ENCODE measurements at regions not wholly inside any gene's neighbourhood (a gene's known extent, or its start where the extent isn't known, plus 50 kb on each side); places are given as distances from the start of the nearest gene placed in this dataset.

DNA sequence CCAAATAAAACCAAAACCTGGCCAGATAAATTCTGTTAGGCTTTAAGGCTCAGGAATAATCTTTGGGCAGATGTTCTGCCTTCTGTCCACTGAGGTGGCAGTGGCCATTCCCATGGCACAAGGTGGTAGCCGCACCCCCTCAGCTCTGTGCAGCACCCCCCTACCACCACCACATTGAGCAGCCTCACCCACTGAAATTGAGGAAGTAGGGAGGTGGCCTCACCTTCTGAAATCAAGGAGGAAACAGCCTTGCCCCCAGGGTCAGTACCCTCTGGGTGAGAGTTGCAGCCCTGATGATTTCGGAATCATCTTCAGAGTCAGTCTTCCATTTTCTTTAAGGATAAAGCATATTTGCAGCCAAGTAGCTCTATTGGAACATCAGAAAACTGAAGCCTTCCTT, 204.8 kb upstream of the PIK3R1 start:
- no peak overlapping the region for H3K4me3 ChIP-seq (ENCODE audit: insufficient read depth, low read depth, low read length)
- DNase-seq: no peak
- H3K27me3 ChIP-seq (ENCODE audit: control insufficient read depth, insufficient read depth, low read length): no peaks in the 10 kb centered on the region
- no peaks in the 10 kb centered on the region for H3K36me3 ChIP-seq (replicated peaks; ENCODE audit: control insufficient read depth, insufficient read depth, low read length)

GRCh38 chr5:68007451-68007850, 208.1 kb upstream of the PIK3R1 start:
- no peaks in the 10 kb centered on the region for H3K36me3 ChIP-seq (replicated peaks; ENCODE audit: control insufficient read depth, insufficient read depth, low read length)
- DNase-seq: no peak
- no peaks in the 10 kb centered on the region for H3K27me3 ChIP-seq (ENCODE audit: control insufficient read depth, insufficient read depth, low read length)
- no peak overlapping the region for H3K4me3 ChIP-seq (ENCODE audit: insufficient read depth, low read depth, low read length)

DNA sequence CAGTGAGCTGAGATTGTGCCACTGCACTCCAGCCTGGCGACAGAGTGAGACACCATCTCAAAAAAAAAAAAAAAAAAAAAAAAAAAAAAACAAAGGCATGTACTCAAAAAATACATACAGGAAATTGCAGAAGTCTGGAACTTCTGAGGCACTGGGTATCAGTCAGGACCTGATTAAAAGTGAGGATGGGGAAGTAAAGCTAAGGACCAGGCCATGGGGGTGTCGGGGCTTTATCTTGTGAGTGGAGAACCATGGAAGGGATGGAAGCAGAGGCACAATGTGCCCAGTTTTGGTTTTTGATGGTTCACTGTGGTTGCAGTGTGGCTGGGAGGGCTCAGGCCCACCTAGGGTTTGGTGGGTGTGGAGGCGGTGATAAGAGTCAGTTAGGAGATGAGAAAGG, 212.7 kb upstream of the PIK3R1 start:
- Histone ChIP-seq H3K36me3 (replicated peaks; ENCODE audit: control insufficient read depth, insufficient read depth, low read length) (no peaks in the 10 kb centered on the region), H3K4me3 (ENCODE audit: insufficient read depth, low read depth, low read length) (no peak overlapping the region), H3K27me3 (ENCODE audit: control insufficient read depth, insufficient read depth, low read length) (no peaks in the 10 kb centered on the region)
- DNase-seq: no peak

- Histone ChIP-seq H3K36me3 (replicated peaks; ENCODE audit: control insufficient read depth, insufficient read depth, low read length) (no peaks in the 10 kb centered on the region), H3K4me3 (ENCODE audit: insufficient read depth, low read depth, low read length) (no peak overlapping the region), H3K27me3 (ENCODE audit: control insufficient read depth, insufficient read depth, low read length) (no peaks in the 10 kb centered on the region)
- DNase-seq: no peak
Observed at GRCh38 chr5:68000805-68001204, 214.8 kb upstream of the PIK3R1 start.

DNA sequence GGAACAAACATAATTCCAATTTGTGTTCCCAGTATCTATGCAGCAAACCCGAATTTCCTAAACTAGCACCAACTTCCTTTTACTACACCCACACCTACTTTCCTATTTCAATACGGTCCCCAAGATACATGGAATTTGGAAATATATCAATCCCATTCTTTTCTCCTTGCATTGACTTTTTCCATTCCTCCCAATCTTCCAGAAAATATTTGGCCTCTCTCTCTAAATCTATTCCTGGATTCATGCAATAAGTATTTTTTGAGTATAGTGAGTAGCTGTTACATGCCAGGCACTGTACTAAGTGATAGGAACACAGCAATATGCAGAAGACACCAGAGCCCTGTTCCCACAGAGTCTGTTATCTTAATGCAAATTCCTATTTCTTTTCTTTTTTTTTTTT, 216.2 kb upstream of the PIK3R1 start:
- H3K4me3 ChIP-seq (ENCODE audit: insufficient read depth, low read depth, low read length): no peak overlapping the region
- no peaks in the 10 kb centered on the region for H3K27me3 ChIP-seq (ENCODE audit: control insufficient read depth, insufficient read depth, low read length)
- no peaks in the 10 kb centered on the region for H3K36me3 ChIP-seq (replicated peaks; ENCODE audit: control insufficient read depth, insufficient read depth, low read length)
- no peak for DNase-seq

- no peak for DNase-seq
- Histone ChIP-seq H3K36me3 (replicated peaks; ENCODE audit: control insufficient read depth, insufficient read depth, low read length) (no peaks in the 10 kb centered on the region), H3K27me3 (ENCODE audit: control insufficient read depth, insufficient read depth, low read length) (no peaks in the 10 kb centered on the region), H3K4me3 (ENCODE audit: insufficient read depth, low read depth, low read length) (no peak overlapping the region)
Observed at GRCh38 chr5:67998709-67999261, 216.8 kb upstream of the PIK3R1 start.

DNA sequence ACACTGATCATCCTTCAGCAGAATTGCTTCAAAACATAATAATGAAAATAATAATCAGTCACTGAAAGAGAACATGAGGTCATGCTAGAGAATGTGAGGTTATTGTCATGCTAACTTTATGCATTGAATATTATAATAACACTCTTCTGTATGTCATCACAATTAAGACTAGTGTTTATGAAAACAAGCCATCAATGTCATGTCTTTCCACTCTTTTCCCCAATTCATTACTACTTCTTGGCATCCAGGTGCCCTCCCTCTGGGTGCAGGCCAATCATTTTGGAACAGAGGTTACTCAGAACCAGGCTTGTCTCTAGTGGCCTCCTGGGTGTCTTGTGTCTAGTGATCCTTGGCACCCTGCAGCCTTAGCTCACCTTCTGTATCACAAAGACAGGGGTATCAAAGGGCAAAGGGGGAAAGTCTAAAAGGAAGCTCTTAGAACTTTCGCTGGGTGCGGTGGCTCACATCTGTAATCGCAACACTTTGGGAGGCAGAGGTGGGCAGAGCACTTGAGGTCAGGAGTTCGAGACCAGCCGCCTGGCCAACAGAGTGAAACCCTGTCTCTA, 217.6 kb upstream of the PIK3R1 start:
- Histone ChIP-seq H3K36me3 (replicated peaks; ENCODE audit: control insufficient read depth, insufficient read depth, low read length) (no peaks in the 10 kb centered on the region), H3K27me3 (ENCODE audit: control insufficient read depth, insufficient read depth, low read length) (no peaks in the 10 kb centered on the region), H3K4me3 (ENCODE audit: insufficient read depth, low read depth, low read length) (no peak overlapping the region)
- DNase-seq: no peak

DNA sequence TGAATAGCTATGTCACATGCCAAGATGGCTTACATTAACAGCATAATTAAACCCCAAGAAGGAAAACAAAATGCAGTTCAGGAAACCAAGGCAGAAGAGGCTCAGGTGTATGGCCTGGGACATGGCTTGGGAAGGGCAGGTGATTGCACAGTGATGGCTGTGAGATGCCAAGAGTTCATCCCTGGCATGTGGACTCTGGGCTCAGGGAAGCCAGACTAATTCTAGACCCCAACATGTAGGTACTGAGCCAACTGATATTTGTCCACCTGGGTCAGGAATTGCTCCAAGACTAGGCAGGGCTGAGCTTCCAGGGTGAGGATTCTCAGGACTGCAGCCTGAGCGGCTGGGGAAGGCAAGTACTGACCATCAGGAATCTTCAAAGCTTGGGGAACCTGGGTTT, 218.4 kb upstream of the PIK3R1 start:
- H3K27me3 ChIP-seq (ENCODE audit: control insufficient read depth, insufficient read depth, low read length): no peaks in the 10 kb centered on the region
- no peak overlapping the region for H3K4me3 ChIP-seq (ENCODE audit: insufficient read depth, low read depth, low read length)
- no peaks in the 10 kb centered on the region for H3K36me3 ChIP-seq (replicated peaks; ENCODE audit: control insufficient read depth, insufficient read depth, low read length)
- no peak for DNase-seq

GRCh38 chr5:67996596-67996995, 219.0 kb upstream of the PIK3R1 start:
- no peak overlapping the region for H3K4me3 ChIP-seq (ENCODE audit: insufficient read depth, low read depth, low read length)
- no peaks in the 10 kb centered on the region for H3K27me3 ChIP-seq (ENCODE audit: control insufficient read depth, insufficient read depth, low read length)
- H3K36me3 ChIP-seq (replicated peaks; ENCODE audit: control insufficient read depth, insufficient read depth, low read length): no peaks in the 10 kb centered on the region
- no peak for DNase-seq

GRCh38 chr5:67992923-67993322, 222.6 kb upstream of the PIK3R1 start:
- DNase-seq: no peak
- no peaks in the 10 kb centered on the region for H3K27me3 ChIP-seq (ENCODE audit: control insufficient read depth, insufficient read depth, low read length)

GRCh38 chr5:67989456-67989855, 226.1 kb upstream of the PIK3R1 start:
- no peaks in the 10 kb centered on the region for H3K36me3 ChIP-seq (replicated peaks; ENCODE audit: control insufficient read depth, insufficient read depth, low read length)
- no peak overlapping the region for H3K4me3 ChIP-seq (ENCODE audit: insufficient read depth, low read depth, low read length)
- peak; percentile 21 for DNase-seq
- H3K27me3 ChIP-seq (ENCODE audit: control insufficient read depth, insufficient read depth, low read length): no peaks in the 10 kb centered on the region

More at GRCh38 chr5:67992923-67993322, 222.6 kb upstream of the PIK3R1 start:
- no peak overlapping the region for H3K4me3 ChIP-seq (ENCODE audit: insufficient read depth, low read depth, low read length)
- no peaks in the 10 kb centered on the region for H3K36me3 ChIP-seq (replicated peaks; ENCODE audit: control insufficient read depth, insufficient read depth, low read length)

GRCh38 chr5:67986761-67987160, 228.8 kb upstream of the PIK3R1 start:
- H3K27me3 ChIP-seq (ENCODE audit: control insufficient read depth, insufficient read depth, low read length): no peaks in the 10 kb centered on the region
- H3K36me3 ChIP-seq (replicated peaks; ENCODE audit: control insufficient read depth, insufficient read depth, low read length): no peaks in the 10 kb centered on the region
- no peak overlapping the region for H3K4me3 ChIP-seq (ENCODE audit: insufficient read depth, low read depth, low read length)
- no peak for DNase-seq

DNA sequence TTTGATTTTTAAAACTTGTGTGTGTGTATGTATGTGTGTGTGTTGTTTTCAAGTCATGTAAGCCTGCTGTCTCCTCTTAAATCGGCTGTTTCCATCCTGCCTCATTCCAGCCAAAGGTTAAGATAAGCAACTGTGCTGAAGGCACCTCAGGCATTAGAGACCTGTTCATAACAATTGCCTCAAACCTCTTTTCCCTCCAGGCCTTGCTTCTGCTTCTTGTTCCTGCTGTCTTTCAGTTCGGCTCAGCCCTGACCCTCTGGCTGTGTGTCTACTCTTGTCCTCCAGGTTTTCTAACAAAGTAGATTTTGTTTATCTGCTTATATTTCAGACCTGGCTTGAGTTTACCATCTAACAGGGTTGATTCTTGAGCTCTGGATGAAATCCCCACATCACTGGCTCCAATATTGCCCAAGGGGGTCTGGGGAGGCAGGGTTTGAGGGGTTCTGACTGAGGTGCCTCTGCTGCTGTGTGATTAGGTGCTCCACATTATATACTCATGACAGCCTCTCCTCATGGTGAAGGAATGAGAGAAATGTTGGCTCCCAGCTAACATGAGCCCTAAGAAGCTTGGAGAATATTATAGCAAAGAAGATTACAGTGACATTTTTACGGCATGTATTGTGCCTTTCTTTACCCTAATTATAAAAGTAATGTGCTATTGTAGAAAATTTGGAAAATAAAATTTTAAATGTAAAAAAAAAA, 229.7 kb upstream of the PIK3R1 start:
- H3K36me3 ChIP-seq (replicated peaks; ENCODE audit: control insufficient read depth, insufficient read depth, low read length): no peaks in the 10 kb centered on the region
- no peak for DNase-seq
- H3K4me3 ChIP-seq (ENCODE audit: insufficient read depth, low read depth, low read length): no peak overlapping the region
- no peaks in the 10 kb centered on the region for H3K27me3 ChIP-seq (ENCODE audit: control insufficient read depth, insufficient read depth, low read length)

DNA sequence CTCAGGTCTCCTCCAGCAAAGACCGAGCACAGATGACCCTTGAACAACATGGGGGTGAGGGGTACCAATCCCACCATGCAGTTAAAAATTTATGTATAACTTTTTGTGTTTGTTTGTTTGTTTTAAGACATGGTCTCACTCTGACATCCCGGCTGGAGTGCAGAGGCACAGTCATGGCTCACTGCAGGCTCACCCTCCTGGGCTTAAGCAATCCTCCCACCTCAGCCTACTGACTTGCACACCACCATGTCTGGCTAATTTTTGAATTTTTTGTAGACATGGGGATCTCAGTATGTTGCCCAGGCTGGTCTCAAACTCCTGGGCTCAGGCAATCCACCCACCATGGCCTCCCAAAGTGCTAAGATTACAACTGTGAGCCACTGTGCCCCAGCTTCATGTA, 231.0 kb upstream of the PIK3R1 start:
- no peaks in the 10 kb centered on the region for H3K36me3 ChIP-seq (replicated peaks; ENCODE audit: control insufficient read depth, insufficient read depth, low read length)
- H3K27me3 ChIP-seq (ENCODE audit: control insufficient read depth, insufficient read depth, low read length): no peaks in the 10 kb centered on the region
- H3K4me3 ChIP-seq (ENCODE audit: insufficient read depth, low read depth, low read length): no peak overlapping the region
- DNase-seq: no peak

DNA sequence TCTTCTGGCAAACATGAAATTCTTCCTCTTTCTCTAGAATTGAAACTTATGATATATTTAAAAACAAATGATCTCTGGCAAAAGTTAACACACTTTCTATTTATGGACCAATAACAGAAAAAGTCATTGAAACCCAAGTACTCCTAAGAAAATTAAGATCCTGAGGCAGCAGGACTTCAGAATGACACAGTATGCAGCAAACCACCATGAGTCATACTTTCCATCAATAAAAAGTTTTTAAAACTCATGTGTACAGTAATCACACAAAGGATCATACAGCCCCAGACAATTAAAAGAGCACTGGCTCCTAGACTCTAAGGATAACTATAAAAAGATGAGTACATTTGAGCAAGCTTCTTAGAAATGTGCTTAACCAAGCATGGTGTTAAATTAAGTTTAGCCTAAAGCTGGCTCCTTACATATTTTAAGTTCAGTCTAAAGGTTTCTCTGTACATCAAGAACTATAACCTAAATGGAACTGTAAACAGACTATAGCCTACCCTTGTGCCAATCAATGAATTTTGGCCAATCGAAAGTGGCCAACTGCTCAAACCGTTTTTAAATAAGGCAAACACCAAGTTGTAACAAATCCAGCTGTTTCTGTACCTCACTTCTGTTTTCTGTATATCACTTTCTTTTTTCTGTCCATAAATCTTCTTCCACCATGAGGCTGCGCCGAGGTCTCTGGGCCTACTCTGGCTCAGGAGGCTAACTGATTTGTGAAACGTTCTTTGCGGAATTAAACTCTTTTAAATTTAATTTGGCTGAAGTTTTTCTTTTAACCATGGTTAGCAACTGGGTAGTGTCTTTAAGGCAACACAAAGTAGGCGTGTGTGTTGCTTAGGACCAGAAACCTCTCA, 232.1 kb upstream of the PIK3R1 start:
- no peak for DNase-seq
- no peaks in the 10 kb centered on the region for H3K36me3 ChIP-seq (replicated peaks; ENCODE audit: control insufficient read depth, insufficient read depth, low read length)
- no peaks in the 10 kb centered on the region for H3K27me3 ChIP-seq (ENCODE audit: control insufficient read depth, insufficient read depth, low read length)
- H3K4me3 ChIP-seq (ENCODE audit: insufficient read depth, low read depth, low read length): no peak overlapping the region
